Adrenal gland (tissue), 9 donors: ENCODE measurements at regions not wholly inside any gene's neighbourhood (a gene's known extent, or its start where the extent isn't known, plus 50 kb on each side); places are given as distances from the start of the nearest gene placed in this dataset.

Experiments used
- DNase-seq, 7 donors: peaks; one replicate each; pipeline ENCODE4 v3.0.0-alpha.2; 2019 to 2020
- H3K27ac ChIP-seq, 5 donors: fragments of 200-600 bp; sonication (generic) in 4 of 5; 1 replicate in 3 of 5; 2 replicates in 2 of 5; pipeline versions ENCODE4 v1.5.1 to v1.8.0; 2016 to 2020; ENCODE audit warnings: mild to moderate bottlenecking in 1 of 5
- H3K27me3 ChIP-seq: fragments of 200-600 bp; 2 replicates; pipeline ENCODE4 v1.8.0; 2021
- H3K36me3 ChIP-seq, 2 donors: fragments of 200-600 bp; replicated peaks in 1 of 2; 1 replicate in 1 of 2; 2 replicates in 1 of 2; pipeline versions ENCODE4 v1.5.1 to v1.8.0; 2018 to 2022
- H3K4me1 ChIP-seq, 2 donors: fragments of 200-600 bp; replicated peaks in 1 of 2; 1 replicate in 1 of 2; 2 replicates in 1 of 2; pipeline versions ENCODE4 v1.5.1 to v1.8.0; 2018 to 2021
- H3K4me3 ChIP-seq, 4 donors: fragments of 200-600 bp; sonication (generic) in 3 of 4; one replicate each; pipeline ENCODE4 v1.5.1; 2016 to 2018
- H3K9me3 ChIP-seq, 3 donors: fragments of 200-600 bp; sonication (generic) in 1 of 3; replicated peaks in 1 of 3; 1 replicate in 2 of 3; 2 replicates in 1 of 3; pipeline versions ENCODE4 v1.5.1 to v1.8.0; 2016 to 2021
- CTCF ChIP-seq, 6 experiments: fragments of 450-650 bp in 4 of 6; fragments of 200-600 bp in 2 of 6; sonication (generic) in 1 of 6; IDR thresholded peaks; 1 replicate in 5 of 6; 2 replicates in 1 of 6; pipeline versions ENCODE4 v1.5.1 to v1.8.0; 2016 to 2021; ENCODE audit warnings: antibody characterized with exemption in 6 of 6, mild to moderate bottlenecking in 2 of 6, moderate library complexity in 1 of 6
- POLR2A ChIP-seq, 2 donors: fragments of 450-650 bp; IDR thresholded peaks; one replicate each; pipeline ENCODE4 v1.6.1; 2017; ENCODE audit warnings: antibody characterized with exemption in 2 of 2, mild to moderate bottlenecking in 2 of 2, moderate library complexity in 1 of 2
- WGBS, 4 donors: extraction: QIAGEN DNeasy Blood & Tissue Kit in 2 of 4; methylation state at CpG; one replicate each; pipeline versions ENCODE4 v1.1.5 to v1.1.7; 2013 to 2017; 5-methylcytosine and 5-hydroxymethylcytosine counted together
- intact Hi-C, 2 donors: fragments of 100-400 bp; cut with DNase I; formaldehyde crosslinking; loops; one replicate each; pipeline versions ENCODE4 v1.14.1 to v1.15.0; 2022 to 2023
- donor health status: healthy with polysubstance abuse.
- donor health status: Bipolar disorder and iron deficiency.
- donor health status: DM: yes; HTN: yes; CAD: no.
- donor health status: DM: no; HTN: no; CAD: no.
- donor health status: DM: no; HTN: no; CAD: no.

GRCh38 chr13:111968336-111969010 is 98.5 kb upstream of the SOX1 start:
- Histone ChIP-seq H3K9me3 (no peaks in the 10 kb centered on the region), H3K27me3 (peaks cover 23% of the 10 kb centered on the region), H3K27ac (no peak overlapping the region), H3K4me3 (no peak overlapping the region), H3K36me3 (no peaks in the 10 kb centered on the region), H3K4me1 (no peaks in the 10 kb centered on the region)
- 74 to 81% (median 75%) methylated on average over 12 of the region's 12 CpGs for WGBS, 4 donors
- intact Hi-C loops = no loop called here
- DNase-seq = no peak
- TF ChIP-seq CTCF (IDR thresholded peaks at IDR 0.05) (no peak), POLR2A (IDR thresholded peaks at IDR 0.05) (no peak)

- intact Hi-C loops = no loop called here
- no peak overlapping the region for H3K27ac ChIP-seq
- H3K4me1 ChIP-seq = no peaks in the 10 kb centered on the region
Observed at GRCh38 chr13:111969551-111970135, 97.3 kb upstream of the SOX1 start.

GRCh38 chr13:111970494-111971141 is 96.3 kb upstream of the SOX1 start:
- H3K27me3 ChIP-seq = peaks cover 27% of the 10 kb centered on the region
- DNase-seq = no peak
- H3K27ac ChIP-seq = no peak overlapping the region
- no peaks in the 10 kb centered on the region for H3K9me3 ChIP-seq
- intact Hi-C loops = no loop called here
- WGBS, 4 donors = 59 to 72% (median 67%) methylated on average over 15 to 18 of the region's 18 CpGs
- no peaks in the 10 kb centered on the region for H3K36me3 ChIP-seq
- H3K4me1 ChIP-seq = no peaks in the 10 kb centered on the region
- TF ChIP-seq CTCF (IDR thresholded peaks at IDR 0.05) (no peak), POLR2A (IDR thresholded peaks at IDR 0.05) (no peak)
- H3K4me3 ChIP-seq = no peak overlapping the region

More at GRCh38 chr13:111969551-111970135, 97.3 kb upstream of the SOX1 start:
- 82 to 95% (median 86%) methylated on average over 3 to 9 of the region's 9 CpGs for WGBS, 4 donors
- Histone ChIP-seq H3K4me3 (no peak overlapping the region), H3K9me3 (no peaks in the 10 kb centered on the region), H3K27me3 (peaks cover 27% of the 10 kb centered on the region), H3K36me3 (no peaks in the 10 kb centered on the region)
- TF ChIP-seq POLR2A (IDR thresholded peaks at IDR 0.05) = no peak
- TF ChIP-seq CTCF (IDR thresholded peaks at IDR 0.05) = no peak
- no peak for DNase-seq

- Histone ChIP-seq H3K4me1 (no peaks in the 10 kb centered on the region), H3K27me3 (peaks cover 27% of the 10 kb centered on the region), H3K9me3 (no peaks in the 10 kb centered on the region), H3K4me3 (no peak overlapping the region), H3K36me3 (no peaks in the 10 kb centered on the region), H3K27ac (no peak overlapping the region)
- no peak for DNase-seq
- intact Hi-C loops = no loop called here
- TF ChIP-seq CTCF (IDR thresholded peaks at IDR 0.05) (no peak), POLR2A (IDR thresholded peaks at IDR 0.05) (no peak)
- 44 to 69% (median 53%) methylated on average over 23 to 25 of the region's 25 CpGs for WGBS, 4 donors
Observed at GRCh38 chr13:111971891-111972780, 94.8 kb upstream of the SOX1 start.
